ENCODE measurements at regions not wholly inside any gene's neighbourhood (a gene's known extent, or its start where the extent isn't known, plus 50 kb on each side); places are given as distances from the start of the nearest gene placed in this dataset.

- TF ChIP-seq MYBL2 (IDR thresholded peaks at IDR 0.05; ENCODE audit: low read depth) (no peak), MYBL2 (CRISPR knock-in tag; IDR thresholded peaks at IDR 0.05; ENCODE audit: borderline replicate concordance) (no peak), TEAD4 (IDR thresholded peaks at IDR 0.05; ENCODE audit: low read length) (no peak), TEAD4 (CRISPR knock-in tag; IDR thresholded peaks at IDR 0.05; ENCODE audit: borderline replicate concordance) (no peak), BRF1 (IDR thresholded peaks at IDR 0.05; ENCODE audit: borderline replicate concordance, extremely low read depth, insufficient read length) (no peak), SMC3 (conservative IDR thresholded peaks at IDR 0.05; ENCODE audit: insufficient read depth, low read depth, low read length) (no peak), YY1 (IDR thresholded peaks at IDR 0.05; ENCODE audit: borderline replicate concordance in 1 of 3, control insufficient read depth in 1 of 3, extremely low read depth in 1 of 3, insufficient read depth in 3 of 3, insufficient read length in 1 of 3, insufficient replicate concordance in 2 of 3, low read depth in 1 of 3, low read length in 2 of 3) (no peak), PATZ1 (CRISPR knock-in tag; IDR thresholded peaks at IDR 0.05; ENCODE audit: borderline replicate concordance) (no peak), ZNF121 (CRISPR knock-in tag; conservative IDR thresholded peaks at IDR 0.05) (no peak), HMG20A (CRISPR knock-in tag; conservative IDR thresholded peaks at IDR 0.05) (no peak), HLTF (IDR thresholded peaks at IDR 0.05) (no peak), NCOR1 (IDR thresholded peaks at IDR 0.05) (no peak), NFXL1 (CRISPR knock-in tag; IDR thresholded peaks at IDR 0.05) (no peak)
These were observed 133.2 kb upstream of the SSTR4 start for GRCh38 chr20:22901921-22902320.

All from K562 (cell line).